HG02610 (cell line): ENCODE measurements at regions not wholly inside any gene's neighbourhood (a gene's known extent, or its start where the extent isn't known, plus 50 kb on each side); places are given as distances from the start of the nearest gene placed in this dataset.

Experiments
- ATAC-seq: cut with Tn5 transposase; IDR thresholded peaks from one replicate; pipeline ENCODE4 v1.9.1; 2021; ENCODE audit warnings: mild to moderate bottlenecking, moderate library complexity; ENCODE audit not compliant: unreplicated experiment

DNA sequence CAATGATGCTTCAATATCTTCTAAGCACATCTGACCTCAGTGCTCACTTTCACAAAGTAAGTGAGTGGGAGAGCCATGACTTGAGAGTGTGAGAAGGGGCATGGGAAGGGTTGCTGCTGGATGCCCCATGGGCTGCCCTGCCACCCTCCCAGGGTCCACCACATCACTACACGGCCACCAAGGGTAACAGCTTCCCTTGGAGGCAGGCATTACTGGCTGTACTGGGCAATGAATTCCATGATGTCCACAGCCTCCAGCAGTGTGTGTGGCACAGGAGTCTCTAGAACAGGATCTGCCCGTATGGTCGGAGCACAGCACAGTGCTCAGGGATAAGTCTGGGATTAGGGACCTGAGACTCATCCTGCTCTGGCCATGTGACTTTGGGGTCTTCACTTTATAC lies 481.0 kb upstream of the MYT1L start:
- ATAC-seq: no peak

GRCh38 chr2:2810504-2810903 lies 479.4 kb upstream of the MYT1L start:
- no peak for ATAC-seq

GRCh38 chr2:2809771-2810170 lies 478.7 kb upstream of the MYT1L start:
- no peak for ATAC-seq

- no peak for ATAC-seq
Measured at GRCh38 chr2:2808551-2809058, 477.5 kb upstream of the MYT1L start.

DNA sequence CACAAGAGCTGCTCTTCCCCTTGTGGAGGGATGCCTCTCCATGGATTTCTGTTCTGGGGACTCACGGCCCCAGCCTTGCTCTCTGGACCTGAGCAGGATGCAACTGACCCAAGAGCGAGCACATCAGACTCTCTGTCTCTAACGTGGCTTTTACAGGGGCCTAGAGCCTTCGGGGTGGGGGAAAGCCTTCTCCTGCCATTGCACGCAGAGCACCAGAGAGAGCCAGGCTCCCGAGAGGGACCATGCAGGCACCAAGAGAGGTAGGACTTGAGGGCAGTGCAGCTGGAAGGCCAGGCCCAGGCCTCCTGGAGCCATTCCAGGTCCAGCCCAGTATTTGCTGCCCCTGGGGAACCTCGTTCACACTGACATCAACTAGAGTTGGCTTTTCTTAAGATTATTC lies 475.6 kb upstream of the MYT1L start:
- no peak for ATAC-seq

- ATAC-seq: no peak
Measured at GRCh38 chr2:2805263-2805662, 474.2 kb upstream of the MYT1L start.

DNA sequence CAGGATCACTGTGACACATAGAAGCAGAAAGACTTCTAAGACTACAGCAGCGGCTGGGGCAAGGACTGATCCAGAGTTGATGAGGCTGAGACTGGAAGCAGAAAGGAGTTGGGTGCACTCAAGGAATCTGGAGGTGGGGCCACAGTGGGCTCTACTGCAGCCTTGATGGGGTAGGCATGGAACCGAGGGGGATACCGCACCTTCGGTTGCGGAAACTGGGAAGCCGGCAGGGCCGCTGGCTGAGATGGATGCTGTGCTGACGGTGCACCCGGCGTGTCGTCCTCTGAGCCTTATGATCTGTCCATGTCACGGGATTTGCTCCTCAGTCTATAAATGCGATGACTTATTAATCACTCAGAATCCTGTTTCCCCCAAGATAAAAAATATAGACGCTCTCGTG lies 473.5 kb upstream of the MYT1L start:
- ATAC-seq: no peak

GRCh38 chr2:2801458-2801857 lies 470.4 kb upstream of the MYT1L start:
- ATAC-seq: no peak

- no peak for ATAC-seq
Measured at GRCh38 chr2:2800697-2801096, 469.6 kb upstream of the MYT1L start.

- no peak for ATAC-seq
Measured at GRCh38 chr2:2800001-2800400, 468.9 kb upstream of the MYT1L start.

DNA sequence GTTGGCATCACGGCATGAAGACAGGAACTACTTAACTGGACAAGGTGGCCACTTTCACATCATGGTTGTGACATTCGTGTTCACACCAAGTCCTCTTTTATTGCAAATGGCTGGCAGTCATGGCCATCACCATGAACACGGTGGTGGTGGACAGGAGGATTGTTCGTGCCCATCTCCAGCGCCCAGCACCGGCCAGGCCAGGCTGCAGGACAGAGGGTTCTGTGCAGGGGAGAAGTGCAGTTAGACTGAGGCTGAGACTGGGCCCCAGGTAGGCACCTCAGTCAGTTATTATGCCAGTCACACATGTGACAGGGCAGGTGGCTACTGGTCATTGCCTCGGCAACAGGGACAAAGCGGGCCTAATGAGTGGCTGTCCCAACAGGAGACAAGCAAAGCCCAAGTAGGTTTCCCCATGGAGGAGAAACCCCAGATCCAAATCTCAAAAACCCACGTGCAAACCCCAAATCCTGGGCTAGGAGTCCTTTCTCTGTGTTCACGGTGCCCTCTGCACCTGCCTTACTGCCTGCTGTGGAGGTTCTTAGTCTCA lies 468.1 kb upstream of the MYT1L start:
- ATAC-seq: no peak

DNA sequence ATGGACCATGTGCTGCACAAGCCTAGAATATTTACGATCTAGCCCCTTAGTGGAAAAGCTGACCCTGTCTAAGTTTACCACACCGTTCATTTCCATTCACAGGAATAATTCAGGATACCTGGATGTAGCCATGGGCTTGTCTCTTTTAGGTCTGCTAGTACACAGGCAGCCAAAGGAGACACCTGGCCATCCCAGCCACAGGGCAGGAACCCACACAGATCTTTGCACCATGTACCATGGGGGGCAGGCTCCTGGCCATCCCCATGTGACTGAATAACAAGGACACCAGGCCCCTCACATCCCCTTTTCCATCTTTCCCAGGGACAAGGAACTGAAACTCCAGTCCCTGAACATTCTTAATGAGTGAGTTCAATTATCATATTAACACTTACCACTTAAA lies 467.3 kb upstream of the MYT1L start:
- ATAC-seq: no peak

GRCh38 chr2:2797797-2798196 lies 466.7 kb upstream of the MYT1L start:
- no peak for ATAC-seq

- no peak for ATAC-seq
Measured at GRCh38 chr2:2796207-2796606, 465.1 kb upstream of the MYT1L start.

DNA sequence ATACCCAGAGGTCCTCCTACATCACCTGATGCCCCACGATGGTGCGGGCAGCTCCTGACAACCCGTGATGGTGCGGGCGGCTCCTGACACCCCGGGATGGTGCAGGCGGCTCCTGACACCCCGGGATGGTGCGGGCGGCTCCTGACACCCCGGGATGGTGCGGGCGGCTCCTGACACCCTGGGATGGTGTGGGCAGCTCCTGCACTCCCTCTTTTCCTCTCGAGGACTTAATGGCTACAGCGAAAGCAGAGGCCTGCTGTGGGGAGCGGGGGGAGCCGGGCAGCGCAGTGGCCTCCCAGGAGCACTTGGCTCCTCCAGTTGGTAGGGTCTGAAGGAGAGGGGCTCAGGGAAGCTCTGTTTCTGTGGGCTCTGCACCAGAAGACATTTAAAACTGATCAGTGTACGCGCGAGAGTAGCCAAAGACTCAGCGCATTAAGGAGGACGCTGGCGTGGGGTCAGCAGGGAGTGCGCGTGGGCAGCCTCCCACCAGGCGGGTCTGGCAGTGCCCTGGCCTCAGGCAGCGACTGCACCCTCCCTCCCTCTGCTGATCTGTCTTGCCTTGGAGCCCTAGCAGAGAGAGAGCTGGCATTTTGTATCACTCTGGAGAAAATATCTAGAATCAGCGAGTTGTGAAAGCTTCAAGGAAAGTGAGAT lies 464.5 kb upstream of the MYT1L start:
- ATAC-seq: no peak

GRCh38 chr2:2793925-2794560 lies 463.0 kb upstream of the MYT1L start:
- no peak for ATAC-seq

GRCh38 chr2:2793514-2793913 lies 462.4 kb upstream of the MYT1L start:
- ATAC-seq: no peak

DNA sequence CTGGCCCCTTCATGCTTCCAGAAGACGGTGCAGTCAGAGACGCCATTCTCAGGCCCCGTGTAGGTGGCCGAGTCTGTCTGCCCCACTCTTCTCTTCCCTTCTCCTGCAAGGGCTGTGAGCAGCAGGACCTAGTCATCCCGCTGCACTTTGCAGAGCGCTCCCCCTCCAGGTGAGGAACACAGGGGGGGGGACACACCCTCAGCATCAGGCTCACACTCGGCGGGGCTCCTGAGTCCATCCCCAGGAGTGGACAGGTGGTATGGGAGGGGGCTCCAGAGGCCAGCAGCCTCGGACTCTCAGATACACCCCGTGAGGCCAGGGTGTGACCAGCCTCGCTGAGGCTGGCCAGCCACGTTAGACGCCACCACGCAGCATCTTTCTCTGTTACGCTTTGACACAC lies 460.5 kb upstream of the MYT1L start:
- ATAC-seq: no peak

- no peak for ATAC-seq
Measured at GRCh38 chr2:2791031-2791430, 460.0 kb upstream of the MYT1L start.

GRCh38 chr2:2788076-2788475 lies 457.0 kb upstream of the MYT1L start:
- no peak for ATAC-seq

GRCh38 chr2:2787301-2787907 lies 456.3 kb upstream of the MYT1L start:
- no peak for ATAC-seq

GRCh38 chr2:2782007-2782406 lies 450.9 kb upstream of the MYT1L start:
- no peak for ATAC-seq
